GM18498 (cell line): ENCODE measurements at regions not wholly inside any gene's neighbourhood (a gene's known extent, or its start where the extent isn't known, plus 50 kb on each side); places are given as distances from the start of the nearest gene placed in this dataset.

Experiments
- ATAC-seq: cut with Tn5 transposase; IDR thresholded peaks from one replicate; pipeline ENCODE4 v1.9.1; 2021; ENCODE audit warnings: mild to moderate bottlenecking, moderate library complexity; ENCODE audit not compliant: unreplicated experiment

GRCh38 chr6:82017288-82017687, 230.3 kb downstream of the IBTK start:
- ATAC-seq = no peak

- ATAC-seq = no peak
Observed at GRCh38 chr6:82015526-82015925, 232.0 kb downstream of the IBTK start.

GRCh38 chr6:82015043-82015442, 232.5 kb downstream of the IBTK start:
- no peak for ATAC-seq

DNA sequence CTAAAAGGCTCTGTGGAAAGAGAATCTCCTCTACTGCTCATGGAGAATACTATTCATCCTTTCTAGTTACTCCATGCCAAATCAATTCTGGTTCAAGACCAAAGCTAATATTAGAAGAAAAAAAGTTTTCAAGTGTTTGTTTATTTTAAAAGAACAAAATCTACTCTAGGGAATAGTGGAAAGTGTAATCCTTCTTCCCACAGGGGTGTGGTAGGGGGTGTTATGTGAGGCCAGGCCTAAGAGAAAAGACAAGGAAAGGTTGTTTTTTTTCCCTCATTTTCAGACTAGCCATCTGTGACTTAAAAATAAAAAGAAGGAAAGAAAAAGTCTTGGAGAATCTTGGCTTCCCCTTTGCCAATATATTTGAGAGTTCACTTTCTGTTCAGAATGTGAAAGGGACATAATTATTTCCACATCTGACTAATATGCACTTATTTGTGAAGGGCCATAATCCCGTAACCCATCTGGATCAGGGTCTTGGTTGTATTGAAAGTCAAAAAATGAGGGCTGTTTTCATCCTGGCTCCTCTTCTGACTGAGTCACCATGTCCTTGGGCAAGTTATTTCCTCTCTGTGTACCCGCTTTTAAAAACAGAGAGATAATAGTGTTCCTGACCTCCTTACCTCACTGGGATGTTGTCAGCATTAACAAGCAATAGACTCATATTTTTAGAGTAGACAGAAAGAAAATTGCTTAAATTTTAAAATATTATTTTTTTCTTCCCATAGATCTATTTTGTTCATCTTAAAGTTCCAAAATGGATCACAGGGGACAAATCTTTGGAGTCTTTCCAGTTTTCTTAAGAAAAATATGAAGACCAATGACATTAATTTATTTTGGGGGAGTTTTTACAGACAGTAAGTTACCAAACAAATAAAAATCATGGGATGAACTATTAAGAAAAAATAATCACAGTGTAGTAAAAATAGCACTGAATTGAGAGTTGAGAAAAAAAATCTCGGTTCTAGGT, 233.7 kb downstream of the IBTK start:
- ATAC-seq = no peak

- ATAC-seq = peak; percentile 74
Observed at GRCh38 chr6:82006027-82006738, 241.4 kb downstream of the IBTK start.

GRCh38 chr6:82000551-82000950, 247.0 kb downstream of the IBTK start:
- ATAC-seq = no peak

DNA sequence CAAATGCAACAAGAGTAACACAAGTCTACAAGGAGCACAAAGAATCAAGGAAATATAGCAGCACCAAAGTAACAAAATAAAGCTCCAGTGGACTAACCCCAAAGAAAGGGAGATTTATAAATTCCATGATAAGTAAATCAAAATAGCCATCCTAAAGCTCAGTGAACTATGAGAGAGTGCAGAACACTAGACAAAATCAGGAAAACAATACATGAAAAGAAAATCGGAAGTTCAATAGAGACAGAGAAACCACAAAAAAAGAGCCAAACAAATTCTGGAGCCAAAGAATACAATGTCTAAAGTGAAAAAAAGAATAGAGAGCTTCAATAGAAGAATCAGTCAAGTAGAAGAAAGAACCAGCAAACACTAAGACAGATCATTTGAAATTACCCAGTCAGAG, 247.3 kb upstream of the TENT5A start:
- no peak for ATAC-seq

DNA sequence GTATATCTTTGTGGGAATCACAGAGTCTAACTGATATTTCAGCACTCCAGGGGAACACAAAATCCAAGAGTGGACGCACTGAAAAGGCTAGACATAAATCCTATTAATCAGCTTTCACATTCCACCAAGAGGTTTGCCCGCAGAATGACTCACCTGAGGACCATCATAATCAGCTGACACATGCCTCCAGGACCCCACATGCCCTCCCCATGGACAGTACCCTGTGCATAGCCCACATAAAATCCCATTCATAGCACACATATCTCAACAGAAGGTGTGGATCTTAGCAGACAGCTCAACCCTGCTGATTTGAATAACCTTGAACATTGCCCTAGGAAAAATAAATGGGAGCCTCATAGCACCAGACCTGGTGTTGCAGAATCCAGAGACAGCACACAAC, 246.8 kb upstream of the TENT5A start:
- ATAC-seq = no peak

DNA sequence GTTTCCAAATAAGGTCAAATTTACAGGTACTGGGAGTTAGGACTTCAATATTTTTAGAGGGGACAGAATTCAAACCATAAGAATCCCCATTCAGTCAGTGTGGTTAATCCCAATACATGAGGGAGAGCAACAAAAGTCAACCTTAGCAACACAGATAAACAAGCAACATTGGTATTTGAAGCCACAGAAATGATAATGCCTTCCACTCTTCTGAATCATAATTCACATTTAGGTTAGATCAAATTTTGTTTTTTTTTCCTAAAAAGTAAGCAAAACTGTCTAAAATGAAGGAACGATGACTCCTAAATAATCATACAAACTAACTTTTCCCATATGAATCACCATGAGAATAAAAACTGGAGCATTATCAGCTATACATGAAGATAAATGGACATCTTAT, 246.0 kb upstream of the TENT5A start:
- no peak for ATAC-seq

DNA sequence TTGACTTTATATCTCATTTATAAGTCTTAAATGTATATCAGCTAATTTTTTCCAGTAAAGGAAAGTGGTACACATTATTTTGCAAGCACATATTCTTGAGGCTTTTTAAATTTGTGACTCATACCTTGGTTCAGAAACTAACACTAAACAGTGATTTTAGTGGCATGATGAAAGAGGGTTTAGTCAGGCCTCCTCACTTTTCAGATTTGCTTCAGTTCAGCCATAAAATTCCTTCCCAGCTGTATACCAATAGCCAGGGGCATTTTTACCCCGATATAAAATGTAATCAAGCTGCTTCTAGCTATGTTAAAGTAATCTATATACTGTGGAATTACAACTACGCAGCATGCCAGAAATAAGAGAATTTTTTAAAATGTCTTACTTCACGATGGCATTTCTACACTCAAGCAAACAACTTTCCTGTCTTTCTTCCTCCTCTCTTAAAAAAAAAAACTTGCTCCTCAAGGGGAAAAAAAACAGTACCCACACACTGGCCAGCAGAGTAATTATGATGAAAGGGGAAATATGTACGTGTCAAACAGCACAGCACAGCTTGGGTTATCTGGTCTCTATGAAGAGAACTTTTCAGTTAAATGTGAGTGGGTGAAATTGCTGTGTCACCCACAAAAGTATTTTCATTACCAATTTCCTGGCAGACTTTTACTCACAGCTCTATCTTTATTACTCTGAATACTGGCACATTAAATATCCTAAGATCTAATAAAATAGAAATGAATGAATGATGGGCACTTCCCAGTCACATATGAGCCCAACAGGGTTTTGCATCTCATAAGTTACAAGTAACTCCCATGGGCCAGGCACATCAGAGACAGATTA, 244.8 kb upstream of the TENT5A start:
- ATAC-seq = peak; percentile 80

DNA sequence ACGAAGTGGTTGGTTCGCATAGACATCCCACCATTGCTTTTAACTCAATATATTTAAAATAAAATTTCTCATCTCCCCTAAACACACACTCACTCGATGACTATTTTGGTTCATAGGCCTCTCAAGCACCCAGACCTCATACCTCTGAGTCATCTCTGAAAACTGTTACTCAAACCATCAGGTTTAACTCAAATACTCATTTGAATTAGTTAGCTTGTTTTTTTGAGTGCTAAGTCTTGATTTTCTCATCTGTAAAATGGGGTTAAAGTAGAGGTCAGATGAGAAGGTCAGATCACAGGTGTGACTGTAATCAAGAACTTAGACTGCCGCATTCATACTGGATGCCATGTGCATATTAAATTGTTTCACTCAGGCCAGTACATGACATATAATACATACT, 243.9 kb upstream of the TENT5A start:
- no peak for ATAC-seq

- ATAC-seq = no peak
Observed at GRCh38 chr6:81995548-81996289, 243.2 kb upstream of the TENT5A start.

- ATAC-seq = no peak
Observed at GRCh38 chr6:81988871-81989270, 236.4 kb upstream of the TENT5A start.

- ATAC-seq = no peak
Observed at GRCh38 chr6:81988446-81988845, 236.0 kb upstream of the TENT5A start.

DNA sequence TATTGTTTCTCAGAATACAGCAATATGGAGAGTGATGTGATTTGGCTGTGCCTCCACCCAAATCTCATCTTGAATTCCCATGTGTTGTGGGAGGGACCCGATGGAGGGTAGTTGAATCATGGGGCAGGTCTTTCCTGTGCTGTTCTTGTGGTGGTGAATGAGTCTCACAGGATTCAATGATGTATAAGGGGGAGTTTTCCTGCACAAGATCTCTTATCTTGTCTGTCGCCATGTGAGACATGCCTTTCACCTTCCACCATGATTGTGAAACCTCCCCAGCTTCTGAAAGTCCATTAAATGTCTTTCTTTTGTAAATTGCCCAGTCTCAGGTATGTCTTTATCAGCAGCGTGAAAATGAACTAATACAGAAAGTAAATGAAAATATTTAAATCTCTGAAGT, 234.8 kb upstream of the TENT5A start:
- no peak for ATAC-seq

- no peak for ATAC-seq
Observed at GRCh38 chr6:81985191-81985590, 232.7 kb upstream of the TENT5A start.

GRCh38 chr6:81984599-81984998, 232.1 kb upstream of the TENT5A start:
- ATAC-seq = peak; percentile 62

DNA sequence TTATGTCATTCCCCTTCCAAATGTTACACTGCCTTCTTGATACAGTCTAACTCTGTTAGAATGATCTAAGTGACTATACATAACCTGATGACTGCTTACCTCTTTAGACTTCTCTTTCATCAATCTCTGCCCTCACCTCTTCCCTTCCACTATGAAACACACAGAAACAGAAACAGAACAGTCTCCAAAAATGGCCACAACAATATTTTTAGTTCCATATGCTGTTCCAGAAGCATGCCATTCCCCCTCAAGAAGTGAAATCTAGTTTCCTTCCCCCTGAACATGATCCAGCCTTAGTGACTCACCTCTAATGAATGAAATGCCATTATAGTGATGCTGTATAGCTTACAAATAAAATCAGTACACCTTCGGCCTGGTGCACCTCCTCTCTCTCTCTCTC, 229.3 kb upstream of the TENT5A start:
- ATAC-seq = peak; percentile 61

DNA sequence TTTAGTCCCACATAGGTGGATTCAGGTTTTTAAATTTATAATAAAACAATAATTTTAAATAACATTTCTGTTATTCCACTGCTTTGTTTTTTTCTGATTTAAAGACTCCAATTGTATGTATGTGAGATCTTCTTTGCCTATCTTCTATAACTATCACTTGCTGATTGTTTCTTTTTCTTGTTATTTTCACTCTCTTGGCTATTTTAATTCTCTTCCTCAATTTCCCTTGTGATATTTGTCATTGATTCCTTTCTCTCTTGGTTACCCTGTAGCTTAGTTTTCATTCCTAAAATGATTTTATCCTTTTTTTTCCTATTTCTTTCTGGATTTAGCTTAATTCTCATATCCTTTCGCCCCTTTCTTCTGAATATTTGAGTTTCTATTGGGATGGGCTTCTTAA, 227.3 kb upstream of the TENT5A start:
- ATAC-seq = no peak

DNA sequence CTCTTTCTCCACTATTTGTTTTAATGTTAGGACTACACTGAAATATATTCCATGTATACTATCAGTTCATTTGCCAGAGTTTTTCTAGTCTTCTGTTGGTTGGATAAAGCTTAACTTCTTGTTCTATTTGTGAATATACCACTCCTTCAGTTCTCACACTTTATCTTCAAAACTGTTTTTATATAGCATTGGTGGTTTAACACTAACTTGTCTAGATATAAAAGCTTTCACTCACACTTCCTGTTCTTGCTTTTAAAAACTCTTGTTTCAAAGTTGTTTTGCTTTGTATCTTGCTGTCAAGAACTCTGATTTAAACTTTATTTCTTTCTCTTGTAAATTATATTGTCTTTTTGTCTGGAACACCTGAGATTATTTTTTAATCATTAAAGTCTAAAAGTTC, 226.8 kb upstream of the TENT5A start:
- peak; percentile 56 for ATAC-seq

- no peak for ATAC-seq
Observed at GRCh38 chr6:81978230-81978629, 225.7 kb upstream of the TENT5A start.
